Lower leg skin (tissue), 4 donors: ENCODE measurements at regions not wholly inside any gene's neighbourhood (a gene's known extent, or its start where the extent isn't known, plus 50 kb on each side); places are given as distances from the start of the nearest gene placed in this dataset.

Source experiments
- DNase-seq, 2 donors: peaks; one replicate each; pipeline ENCODE4 v3.0.0-alpha.2; 2019; ENCODE audit warnings: low spot score in 2 of 2
- H3K4me3 ChIP-seq: fragments of 200-600 bp; sonication (generic); 2 replicates; pipeline ENCODE4 v1.5.1; 2017; ENCODE audit warnings: mild to moderate bottlenecking, low read depth; ENCODE audit not compliant: poor library complexity, severe bottlenecking
- CTCF ChIP-seq, 3 donors: fragments of 450-650 bp; IDR thresholded peaks; one replicate each; pipeline ENCODE4 v1.5.1; 2016; ENCODE audit warnings: antibody characterized with exemption in 3 of 3, mild to moderate bottlenecking in 3 of 3, moderate library complexity in 2 of 3
- POLR2A ChIP-seq, 2 donors: fragments of 450-650 bp; IDR thresholded peaks; one replicate each; pipeline ENCODE4 v1.6.1; 2016 to 2017; ENCODE audit warnings: antibody characterized with exemption in 2 of 2, mild to moderate bottlenecking in 1 of 2, moderate library complexity in 1 of 2
- WGBS, 2 donors: methylation state at CpG; one replicate each; pipeline ENCODE4 v1.1.5; 2018; 5-methylcytosine and 5-hydroxymethylcytosine counted together
- intact Hi-C: fragments of 100-400 bp; cut with DNase I; formaldehyde crosslinking; loops from one replicate; pipeline ENCODE4 v1.15.0; 2023; ENCODE audit warnings: low total_unique reads

- no peak overlapping the region for H3K4me3 ChIP-seq
Observed at GRCh38 chr11:15875943-15876342, 480.4 kb downstream of the SOX6 start.

GRCh38 chr11:15878756-15879155, 477.6 kb downstream of the SOX6 start:
- no peak overlapping the region for H3K4me3 ChIP-seq
- WGBS, 2 donors, result 84 to 88% methylated on average over 1 of the region's 1 CpG
- intact Hi-C loops, result no loop called here
- no peak for TF ChIP-seq CTCF (IDR thresholded peaks at IDR 0.05)
- no peak for TF ChIP-seq POLR2A (IDR thresholded peaks at IDR 0.05)
- DNase-seq, result no peak

More at GRCh38 chr11:15875943-15876342, 480.4 kb downstream of the SOX6 start:
- no peak for DNase-seq
- TF ChIP-seq CTCF (IDR thresholded peaks at IDR 0.05) (no peak), POLR2A (IDR thresholded peaks at IDR 0.05) (no peak)
- 89 to 94% methylated on average over 2 of the region's 2 CpGs for WGBS, 2 donors
- intact Hi-C loops, result no loop called here

- TF ChIP-seq CTCF (IDR thresholded peaks at IDR 0.05) (no peak), POLR2A (IDR thresholded peaks at IDR 0.05) (no peak)
- WGBS, 2 donors, result 64 to 74% methylated on average over 3 of the region's 3 CpGs
- intact Hi-C loops, result no loop called here
- DNase-seq, result no peak
- H3K4me3 ChIP-seq, result no peak overlapping the region
Observed at GRCh38 chr11:15880291-15880690, 476.1 kb downstream of the SOX6 start.

GRCh38 chr11:15882876-15883454, 473.4 kb downstream of the SOX6 start:
- no peak for TF ChIP-seq CTCF (IDR thresholded peaks at IDR 0.05)
- no peak for TF ChIP-seq POLR2A (IDR thresholded peaks at IDR 0.05)
- intact Hi-C loops, result no loop called here
- H3K4me3 ChIP-seq, result no peak overlapping the region
- DNase-seq, result no peak
- 71 to 72% methylated on average over 9 of the region's 9 CpGs for WGBS, 2 donors

GRCh38 chr11:15883455-15883920, 472.9 kb downstream of the SOX6 start:
- intact Hi-C loops, result no loop called here
- H3K4me3 ChIP-seq, result no peak overlapping the region
- TF ChIP-seq POLR2A (IDR thresholded peaks at IDR 0.05) (no peak), CTCF (IDR thresholded peaks at IDR 0.05) (no peak)
- WGBS, 2 donors, result 49 to 54% methylated on average over 7 of the region's 7 CpGs
- DNase-seq, result no peak

- DNase-seq, result no peak
- 62 to 76% methylated on average over 13 of the region's 13 CpGs for WGBS, 2 donors
- intact Hi-C loops, result no loop called here
- TF ChIP-seq CTCF (IDR thresholded peaks at IDR 0.05) (no peak), POLR2A (IDR thresholded peaks at IDR 0.05) (no peak)
- no peak overlapping the region for H3K4me3 ChIP-seq
Observed at GRCh38 chr11:15884141-15884540, 472.2 kb downstream of the SOX6 start.
